Fibroblast of lung (primary cell): ENCODE measurements at regions not wholly inside any gene's neighbourhood (a gene's known extent, or its start where the extent isn't known, plus 50 kb on each side); places are given as distances from the start of the nearest gene placed in this dataset.

Experiments
- CTCF ChIP-seq, 2 donors: IDR thresholded peaks in 1 of 2; conservative IDR thresholded peaks in 1 of 2; 1 replicate in 1 of 2; 2 replicates in 1 of 2; pipeline ENCODE4 v1.5.1; 2011 to 2012; ENCODE audit warnings: low read length in 2 of 2, control low read depth in 1 of 2, inconsistent platforms in 1 of 2, low read depth in 1 of 2, mild to moderate bottlenecking in 1 of 2
- EZH2 ChIP-seq: IDR thresholded peaks from 2 replicates; pipeline ENCODE4 v1.5.1; 2012; ENCODE audit warnings: low read length, control low read depth, mild to moderate bottlenecking; ENCODE audit errors: missing control alignments

- TF ChIP-seq CTCF (conservative IDR thresholded peaks at IDR 0.05 in 1 of 2, IDR thresholded peaks at IDR 0.05 in 1 of 2; ENCODE audit: low read depth in 1 of 2, low read length in 2 of 2) (no peak), EZH2 (no peak)
These were observed 178.7 kb downstream of the PLK2 start for GRCh38 chr5:58281189-58281588.
